ENCODE measurements at regions not wholly inside any gene's neighbourhood (a gene's known extent, or its start where the extent isn't known, plus 50 kb on each side); places are given as distances from the start of the nearest gene placed in this dataset.
"Not testable (repeated sequence)": the region's sequence is repeated elsewhere in the genome, so short reads cannot be mapped to it uniquely, and the experiment has no call there.

- no peak overlapping the region for H3K4me3 ChIP-seq (ENCODE audit: low read length)
These were observed 823.1 kb downstream of the EPHA4 start for GRCh38 chr2:220748875-220749479.

GRCh38 chr2:220753486-220753885 lies 818.6 kb downstream of the EPHA4 start:
- H3K9me3 ChIP-seq (ENCODE audit: control insufficient read depth, insufficient read depth, low read length): no peaks in the 10 kb centered on the region
- no peaks in the 10 kb centered on the region for H3K4me1 ChIP-seq (ENCODE audit: control insufficient read depth, low read length)
- no peaks in the 10 kb centered on the region for H3F3A ChIP-seq (ENCODE audit: control insufficient read depth, insufficient read depth)
- no peak for TF ChIP-seq CTCF (IDR thresholded peaks at IDR 0.05; ENCODE audit: low read depth, low read length, poor library complexity, severe bottlenecking)
- no peak for TF ChIP-seq EZH2phosphoT487 (IDR thresholded peaks at IDR 0.05; ENCODE audit: borderline replicate concordance, low read length)
- H3K36me3 ChIP-seq (ENCODE audit: control insufficient read depth, low read length): no peaks in the 10 kb centered on the region
- no peaks in the 10 kb centered on the region for H3K9me2 ChIP-seq (replicated peaks; ENCODE audit: control insufficient read depth, low read length)
- no peaks in the 10 kb centered on the region for H3K27me3 ChIP-seq (ENCODE audit: control insufficient read depth, low read length)
- H4K20me1 ChIP-seq (ENCODE audit: control insufficient read depth, insufficient read depth, low read depth, low read length): no peaks in the 10 kb centered on the region
- no peak overlapping the region for H3K27ac ChIP-seq (ENCODE audit: low read depth, low read length)
- no peak overlapping the region for H3K4me2 ChIP-seq (ENCODE audit: low read length)
- no peak overlapping the region for H3K4me3 ChIP-seq (ENCODE audit: low read length)
- H3K79me2 ChIP-seq (ENCODE audit: control insufficient read depth, low read length): no peaks in the 10 kb centered on the region

More at GRCh38 chr2:220748875-220749479, 823.1 kb downstream of the EPHA4 start:
- Histone ChIP-seq H3F3A (ENCODE audit: control insufficient read depth, insufficient read depth) (no peaks in the 10 kb centered on the region), H3K27ac (ENCODE audit: low read depth, low read length) (no peak overlapping the region), H3K4me2 (ENCODE audit: low read length) (no peak overlapping the region), H3K79me2 (ENCODE audit: control insufficient read depth, low read length) (no peaks in the 10 kb centered on the region), H4K20me1 (ENCODE audit: control insufficient read depth, insufficient read depth, low read depth, low read length) (no peaks in the 10 kb centered on the region), H3K9me3 (ENCODE audit: control insufficient read depth, insufficient read depth, low read length) (no peaks in the 10 kb centered on the region), H3K27me3 (ENCODE audit: control insufficient read depth, low read length) (no peaks in the 10 kb centered on the region), H3K9me2 (replicated peaks; ENCODE audit: control insufficient read depth, low read length) (no peaks in the 10 kb centered on the region), H3K4me1 (ENCODE audit: control insufficient read depth, low read length) (no peaks in the 10 kb centered on the region), H3K36me3 (ENCODE audit: control insufficient read depth, low read length) (no peaks in the 10 kb centered on the region)
- no peak for TF ChIP-seq CTCF (IDR thresholded peaks at IDR 0.05; ENCODE audit: low read depth, low read length, poor library complexity, severe bottlenecking)
- TF ChIP-seq EZH2phosphoT487 (IDR thresholded peaks at IDR 0.05; ENCODE audit: borderline replicate concordance, low read length): no peak

- Histone ChIP-seq H3K4me1 (ENCODE audit: control insufficient read depth, low read length) (no peaks in the 10 kb centered on the region), H3K27me3 (ENCODE audit: control insufficient read depth, low read length) (no peaks in the 10 kb centered on the region), H3K36me3 (ENCODE audit: control insufficient read depth, low read length) (no peaks in the 10 kb centered on the region), H3K9me2 (replicated peaks; ENCODE audit: control insufficient read depth, low read length) (no peaks in the 10 kb centered on the region), H3K27ac (ENCODE audit: low read depth, low read length) (no peak overlapping the region), H3K79me2 (ENCODE audit: control insufficient read depth, low read length) (no peaks in the 10 kb centered on the region), H3K9me3 (ENCODE audit: control insufficient read depth, insufficient read depth, low read length) (no peaks in the 10 kb centered on the region), H3K4me2 (ENCODE audit: low read length) (no peak overlapping the region), H3F3A (ENCODE audit: control insufficient read depth, insufficient read depth) (no peaks in the 10 kb centered on the region), H4K20me1 (ENCODE audit: control insufficient read depth, insufficient read depth, low read depth, low read length) (no peaks in the 10 kb centered on the region), H3K4me3 (ENCODE audit: low read length) (no peak overlapping the region)
- TF ChIP-seq CTCF (IDR thresholded peaks at IDR 0.05; ENCODE audit: low read depth, low read length, poor library complexity, severe bottlenecking): no peak
- TF ChIP-seq EZH2phosphoT487 (IDR thresholded peaks at IDR 0.05; ENCODE audit: borderline replicate concordance, low read length): no peak
These were observed 815.5 kb downstream of the EPHA4 start for GRCh38 chr2:220756653-220757052.

GRCh38 chr2:220758376-220758775 lies 813.7 kb downstream of the EPHA4 start:
- H3K79me2 ChIP-seq (ENCODE audit: control insufficient read depth, low read length); H3K27ac ChIP-seq (ENCODE audit: low read depth, low read length); H3F3A ChIP-seq (ENCODE audit: control insufficient read depth, insufficient read depth); H3K4me2 ChIP-seq (ENCODE audit: low read length); H3K4me3 ChIP-seq (ENCODE audit: low read length); H3K9me3 ChIP-seq (ENCODE audit: control insufficient read depth, insufficient read depth, low read length); H3K4me1 ChIP-seq (ENCODE audit: control insufficient read depth, low read length); H3K9me2 ChIP-seq (replicated peaks; ENCODE audit: control insufficient read depth, low read length); H3K36me3 ChIP-seq (ENCODE audit: control insufficient read depth, low read length); H4K20me1 ChIP-seq (ENCODE audit: control insufficient read depth, insufficient read depth, low read depth, low read length); H3K27me3 ChIP-seq (ENCODE audit: control insufficient read depth, low read length): not testable (repeated sequence)
